ENCODE measurements at regions not wholly inside any gene's neighbourhood (a gene's known extent, or its start where the extent isn't known, plus 50 kb on each side); places are given as distances from the start of the nearest gene placed in this dataset.

GRCh38 chr15:35986191-35986721, 440.3 kb upstream of the DPH6 start (continued):
- no peak for TF ChIP-seq ZNF274 (IDR thresholded peaks at IDR 0.05; ENCODE audit: borderline replicate concordance, low read depth, low read length)
- TF ChIP-seq XRCC4 (IDR thresholded peaks at IDR 0.05; ENCODE audit: extremely low read depth, insufficient read depth, insufficient read length): no peak
- no peak for TF ChIP-seq PBX2 (CRISPR knock-in tag; IDR thresholded peaks at IDR 0.05; ENCODE audit: low read depth)
- TF ChIP-seq PBX2 (tag; conservative IDR thresholded peaks at IDR 0.05; ENCODE audit: low read depth): no peak
- TF ChIP-seq PATZ1 (CRISPR knock-in tag; IDR thresholded peaks at IDR 0.05; ENCODE audit: borderline replicate concordance): no peak
- no peak for TF ChIP-seq EHMT2 (IDR thresholded peaks at IDR 0.05)
- TF ChIP-seq YY1 (IDR thresholded peaks at IDR 0.05; ENCODE audit: borderline replicate concordance in 1 of 3, control insufficient read depth in 1 of 3, extremely low read depth in 1 of 3, insufficient read depth in 3 of 3, insufficient read length in 1 of 3, insufficient replicate concordance in 2 of 3, low read depth in 1 of 3, low read length in 2 of 3): no peak
- no peak for TF ChIP-seq STAT5A (IDR thresholded peaks at IDR 0.05; ENCODE audit: borderline replicate concordance, low read length)
- TF ChIP-seq E2F8 (IDR thresholded peaks at IDR 0.05; ENCODE audit: low read depth, partially characterized antibody): no peak
- TF ChIP-seq U2AF1 (optimal IDR thresholded peaks at IDR 0.05; ENCODE audit: low read depth, low read length): no peak
- no peak for TF ChIP-seq GABPA (tag; conservative IDR thresholded peaks at IDR 0.05; ENCODE audit: low read depth)
- TF ChIP-seq CREBBP (IDR thresholded peaks at IDR 0.05; ENCODE audit: low read depth, low read length): no peak
